GM12875 (cell line): ENCODE measurements at regions not wholly inside any gene's neighbourhood (a gene's known extent, or its start where the extent isn't known, plus 50 kb on each side); places are given as distances from the start of the nearest gene placed in this dataset.

Experiments
- H3K4me3 ChIP-seq: one replicate; pipeline ENCODE4 v1.5.1; 2011; ENCODE audit warnings: low read depth, low read length, control low read depth
- CTCF ChIP-seq: IDR thresholded peaks from 2 replicates; pipeline ENCODE4 v1.5.1; 2011; ENCODE audit warnings: low read depth, mild to moderate bottlenecking, control low read depth, inconsistent platforms, low read length, moderate library complexity, borderline replicate concordance; ENCODE audit not compliant: insufficient read depth

GRCh38 chr20:9981829-9982228 lies 53.0 kb upstream of the ANKEF1 start:
- H3K4me3 ChIP-seq, result no peak overlapping the region
- TF ChIP-seq CTCF, result no peak

GRCh38 chr20:9978397-9979004 lies 56.3 kb upstream of the ANKEF1 start:
- TF ChIP-seq CTCF, result peak; percentile 47; the same call in 1 of the 2 replicates
- H3K4me3 ChIP-seq, result no peak overlapping the region

- TF ChIP-seq CTCF, result no peak
- H3K4me3 ChIP-seq, result no peak overlapping the region
Measured at GRCh38 chr20:9977629-9978028, 57.2 kb upstream of the ANKEF1 start.

GRCh38 chr20:9974324-9974723 lies 60.5 kb upstream of the ANKEF1 start:
- H3K4me3 ChIP-seq, result no peak overlapping the region
- TF ChIP-seq CTCF, result peak; percentile 22; the same call in 1 of the 2 replicates

- TF ChIP-seq CTCF, result no peak
Measured at GRCh38 chr20:9971746-9972145, 63.0 kb upstream of the ANKEF1 start.

GRCh38 chr20:9969626-9970025 lies 65.2 kb upstream of the ANKEF1 start:
- H3K4me3 ChIP-seq, result no peak overlapping the region
- no peak for TF ChIP-seq CTCF

More at GRCh38 chr20:9971746-9972145, 63.0 kb upstream of the ANKEF1 start:
- no peak overlapping the region for H3K4me3 ChIP-seq

GRCh38 chr20:9968015-9968414 lies 66.8 kb upstream of the ANKEF1 start:
- no peak overlapping the region for H3K4me3 ChIP-seq
- TF ChIP-seq CTCF, result no peak
